Activated CD4-positive, alpha-beta T cell treated with anti-CD3 and anti-CD28 coated beads, Interleukin-2, amount 50 U/mL, for 48 hours (primary cell): ENCODE measurements at regions not wholly inside any gene's neighbourhood (a gene's known extent, or its start where the extent isn't known, plus 50 kb on each side); places are given as distances from the start of the nearest gene placed in this dataset.

Experiments
- DNase-seq, 2 experiments: peaks; one replicate each; pipeline ENCODE4 v3.0.0-alpha.2; 2020

GRCh38 chr3:143208976-143209714 is 89.6 kb downstream of the CHST2 start:
- DNase-seq, result no peak

- no peak for DNase-seq
These were observed 90.1 kb downstream of the CHST2 start for GRCh38 chr3:143209715-143210059.

GRCh38 chr3:143210141-143210540 is 90.6 kb downstream of the CHST2 start:
- DNase-seq, result no peak

- DNase-seq, result no peak
These were observed 95.5 kb downstream of the CHST2 start for GRCh38 chr3:143215059-143215458.
